ENCODE measurements at regions not wholly inside any gene's neighbourhood (a gene's known extent, or its start where the extent isn't known, plus 50 kb on each side); places are given as distances from the start of the nearest gene placed in this dataset.

DNA sequence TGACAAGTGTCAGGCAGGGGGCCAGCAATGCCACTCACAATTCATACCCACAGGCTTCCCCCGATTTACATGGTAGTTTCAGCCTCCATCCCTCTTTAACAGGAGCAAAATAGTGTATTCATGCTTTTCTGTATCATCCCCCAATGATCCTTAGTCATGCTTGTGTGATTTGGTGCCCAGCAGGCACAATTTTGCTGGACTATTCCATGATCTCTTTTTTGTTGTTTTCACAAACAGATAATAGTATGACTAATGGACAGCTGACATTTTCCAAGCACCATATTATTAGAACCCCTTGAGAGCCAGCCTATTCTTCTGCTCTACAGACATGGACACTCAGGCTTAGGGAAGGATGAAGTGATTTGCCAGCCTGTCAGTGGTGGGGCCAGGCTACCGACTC lies 128.2 kb upstream of the RIPOR2 start:
- no peak for DNase-seq (ENCODE audit: low read depth, low spot score)
- no peak overlapping the region for H3K4me3 ChIP-seq (ENCODE audit: low read depth, low read length)
- TF ChIP-seq, protein P1, sequence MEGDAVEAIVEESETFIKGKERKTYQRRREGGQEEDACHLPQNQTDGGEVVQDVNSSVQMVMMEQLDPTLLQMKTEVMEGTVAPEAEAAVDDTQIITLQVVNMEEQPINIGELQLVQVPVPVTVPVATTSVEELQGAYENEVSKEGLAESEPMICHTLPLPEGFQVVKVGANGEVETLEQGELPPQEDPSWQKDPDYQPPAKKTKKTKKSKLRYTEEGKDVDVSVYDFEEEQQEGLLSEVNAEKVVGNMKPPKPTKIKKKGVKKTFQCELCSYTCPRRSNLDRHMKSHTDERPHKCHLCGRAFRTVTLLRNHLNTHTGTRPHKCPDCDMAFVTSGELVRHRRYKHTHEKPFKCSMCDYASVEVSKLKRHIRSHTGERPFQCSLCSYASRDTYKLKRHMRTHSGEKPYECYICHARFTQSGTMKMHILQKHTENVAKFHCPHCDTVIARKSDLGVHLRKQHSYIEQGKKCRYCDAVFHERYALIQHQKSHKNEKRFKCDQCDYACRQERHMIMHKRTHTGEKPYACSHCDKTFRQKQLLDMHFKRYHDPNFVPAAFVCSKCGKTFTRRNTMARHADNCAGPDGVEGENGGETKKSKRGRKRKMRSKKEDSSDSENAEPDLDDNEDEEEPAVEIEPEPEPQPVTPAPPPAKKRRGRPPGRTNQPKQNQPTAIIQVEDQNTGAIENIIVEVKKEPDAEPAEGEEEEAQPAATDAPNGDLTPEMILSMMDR (IDR thresholded peaks at IDR 0.05; ENCODE audit: low read depth, low read length), result no peak
- in situ Hi-C loops (cut with HindIII; ENCODE audit: low sequenced_read_pairs), result no loop called here

DNA sequence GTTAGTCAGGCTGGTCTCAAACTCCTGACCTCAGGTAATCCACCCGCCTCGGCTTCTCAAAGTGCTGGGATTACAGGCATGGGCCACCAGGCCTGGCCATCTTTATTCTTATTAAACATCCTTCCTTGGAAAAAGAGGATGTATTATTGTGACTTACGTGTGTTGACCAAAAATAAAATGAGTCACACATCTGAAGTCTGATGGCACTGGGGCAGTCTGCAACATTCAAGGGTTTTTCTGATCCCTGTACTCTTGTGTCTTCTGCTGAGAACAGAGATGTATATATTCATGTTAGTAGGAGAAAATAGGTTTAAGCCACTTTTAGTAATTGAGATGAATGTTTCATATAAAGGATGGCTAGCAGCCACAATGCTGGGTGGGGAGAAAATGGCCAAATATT lies 129.9 kb upstream of the RIPOR2 start:
- in situ Hi-C loops (cut with HindIII; ENCODE audit: low sequenced_read_pairs), result no loop called here
- DNase-seq (ENCODE audit: low read depth, low spot score), result no peak
- TF ChIP-seq, protein P1 (IDR thresholded peaks at IDR 0.05; ENCODE audit: low read depth, low read length), result no peak
- H3K4me3 ChIP-seq (ENCODE audit: low read depth, low read length), result no peak overlapping the region

- TF ChIP-seq, protein P1 (IDR thresholded peaks at IDR 0.05; ENCODE audit: low read depth, low read length), result no peak
- in situ Hi-C loops (cut with HindIII; ENCODE audit: low sequenced_read_pairs), result no loop called here
- DNase-seq (ENCODE audit: low read depth, low spot score), result no peak
- no peak overlapping the region for H3K4me3 ChIP-seq (ENCODE audit: low read depth, low read length)
Measured at GRCh38 chr6:25066593-25066992, 130.8 kb upstream of the RIPOR2 start.

- no peak for DNase-seq (ENCODE audit: low read depth, low spot score)
- in situ Hi-C loops (cut with HindIII; ENCODE audit: low sequenced_read_pairs), result no loop called here
- TF ChIP-seq, protein P1 (IDR thresholded peaks at IDR 0.05; ENCODE audit: low read depth, low read length), result no peak
- no peak overlapping the region for H3K4me3 ChIP-seq (ENCODE audit: low read depth, low read length)
Measured at GRCh38 chr6:25068866-25069265, 133.1 kb upstream of the RIPOR2 start.

DNA sequence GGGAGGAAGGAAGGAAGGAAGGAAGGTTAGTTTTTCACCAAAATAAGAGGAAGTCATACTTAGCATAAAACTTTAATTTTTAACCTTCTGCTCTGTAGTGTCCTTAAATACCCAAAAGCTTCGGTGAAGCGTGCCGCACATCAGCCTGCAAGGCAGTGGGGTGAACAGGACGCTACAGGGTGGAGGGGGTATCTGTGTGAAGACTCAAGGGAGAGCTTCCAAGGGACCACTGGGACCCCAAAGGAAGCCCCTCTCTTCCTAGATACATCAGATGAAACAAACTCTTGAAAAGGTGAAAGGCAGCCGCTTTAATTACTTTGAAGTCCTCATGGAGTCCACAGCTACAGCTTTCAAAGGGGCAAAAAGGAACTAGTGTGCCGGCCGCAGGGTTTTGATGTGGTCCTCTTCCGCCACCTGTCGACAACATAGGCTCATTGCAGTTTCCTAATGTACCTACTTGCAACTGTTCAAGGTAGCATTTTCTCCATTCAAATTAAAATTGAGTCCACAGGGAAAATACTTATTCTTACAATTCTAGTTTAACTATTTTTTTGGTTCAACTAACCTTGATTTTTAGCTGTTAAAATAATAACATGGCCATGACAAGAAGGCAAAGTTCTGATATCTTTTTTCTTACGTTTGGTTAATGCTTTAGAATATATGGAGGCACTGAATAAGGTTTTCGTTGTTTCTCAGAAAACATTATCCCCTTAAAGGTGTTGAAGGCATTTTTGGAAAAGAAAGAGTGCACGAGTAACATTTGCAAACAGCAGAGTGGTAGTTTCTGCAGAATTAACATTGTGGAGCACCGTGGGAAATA lies 135.0 kb upstream of the RIPOR2 start:
- peak; percentile 81 for DNase-seq (ENCODE audit: low read depth, low spot score)
- TF ChIP-seq, protein P1 (IDR thresholded peaks at IDR 0.05; ENCODE audit: low read depth, low read length), result peak; percentile 86
- in situ Hi-C loops (cut with HindIII; ENCODE audit: low sequenced_read_pairs), result no loop called here
- no peak overlapping the region for H3K4me3 ChIP-seq (ENCODE audit: low read depth, low read length)

DNA sequence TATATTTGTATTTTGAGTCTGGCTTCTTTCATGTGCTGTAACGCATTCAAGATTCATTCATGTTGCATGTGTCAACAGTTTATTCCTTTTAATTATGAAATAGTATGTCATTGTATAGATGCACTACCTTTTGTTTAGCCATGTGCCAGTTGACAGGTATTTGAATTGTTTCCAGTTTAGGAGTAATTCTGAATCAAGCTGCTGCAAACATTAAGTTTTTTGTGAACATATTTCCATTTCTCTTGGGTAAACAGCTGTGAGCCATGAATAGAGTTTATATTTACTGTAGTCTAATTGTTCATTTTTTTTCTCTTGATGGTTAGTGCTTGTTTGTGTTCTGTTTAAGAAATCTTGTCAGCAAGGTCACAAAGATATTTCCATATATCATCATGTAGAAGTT lies 142.4 kb upstream of the RIPOR2 start:
- no peak overlapping the region for H3K4me3 ChIP-seq (ENCODE audit: low read depth, low read length)
- TF ChIP-seq, protein P1 (IDR thresholded peaks at IDR 0.05; ENCODE audit: low read depth, low read length), result no peak
- in situ Hi-C loops (cut with HindIII; ENCODE audit: low sequenced_read_pairs), result no loop called here
- DNase-seq (ENCODE audit: low read depth, low spot score), result no peak
